ENCODE measurements at regions not wholly inside any gene's neighbourhood (a gene's known extent, or its start where the extent isn't known, plus 50 kb on each side); places are given as distances from the start of the nearest gene placed in this dataset.

GRCh38 chr3:81974751-81975150 is 213.3 kb upstream of the GBE1 start:
- TF ChIP-seq CTCF (IDR thresholded peaks at IDR 0.05) (no peak), POLR2A (IDR thresholded peaks at IDR 0.05) (no peak)
